ENCODE measurements at regions not wholly inside any gene's neighbourhood (a gene's known extent, or its start where the extent isn't known, plus 50 kb on each side); places are given as distances from the start of the nearest gene placed in this dataset.

DNA sequence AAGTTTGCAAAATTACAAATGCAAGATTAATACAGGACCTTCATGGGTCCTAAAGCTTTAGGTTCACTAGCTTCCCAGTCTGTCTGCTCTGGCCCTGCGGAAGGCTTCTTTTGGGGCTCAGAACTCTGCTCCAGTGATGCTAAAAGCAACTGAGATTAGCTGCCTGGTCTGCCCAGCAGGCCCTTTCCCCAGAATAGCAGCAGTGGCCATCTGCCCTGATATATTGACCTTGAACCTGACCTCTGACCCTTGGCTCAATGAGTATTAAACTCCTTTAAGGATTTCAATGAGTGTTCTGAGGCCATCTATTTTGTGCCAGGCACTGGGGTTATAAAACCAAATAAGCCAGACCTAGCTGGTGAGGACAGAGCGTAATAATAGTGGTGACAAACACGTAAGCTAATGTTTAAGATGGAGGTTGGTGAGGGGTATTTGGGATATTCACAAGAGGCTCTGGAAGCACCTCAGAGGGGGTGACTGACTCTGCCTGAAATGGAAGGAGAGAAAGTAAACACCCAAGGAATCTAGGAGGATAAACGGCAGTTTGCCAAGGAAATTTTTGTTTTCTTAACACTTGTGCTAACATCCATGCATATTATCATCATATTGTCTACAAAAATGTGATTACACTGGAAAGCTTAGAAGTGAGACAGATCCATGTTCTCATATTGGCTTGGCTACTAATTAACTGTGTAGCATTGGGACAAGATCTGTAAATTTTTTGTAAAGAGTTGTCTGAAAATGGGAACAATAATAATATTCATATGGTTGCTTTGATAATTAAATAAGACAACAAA is 50.4 kb upstream of the LCLAT1 start:
- no peaks in the 10 kb centered on the region for H3K27me3 ChIP-seq
- DNase-seq: no peak
- no peak overlapping the region for H3K27ac ChIP-seq
- intact Hi-C loops (cut with DNase I): no loop called here
- no peaks in the 10 kb centered on the region for H3K36me3 ChIP-seq
- no peaks in the 10 kb centered on the region for H3K4me1 ChIP-seq
- no peaks in the 10 kb centered on the region for H3K9me3 ChIP-seq
- TF ChIP-seq, protein P1, sequence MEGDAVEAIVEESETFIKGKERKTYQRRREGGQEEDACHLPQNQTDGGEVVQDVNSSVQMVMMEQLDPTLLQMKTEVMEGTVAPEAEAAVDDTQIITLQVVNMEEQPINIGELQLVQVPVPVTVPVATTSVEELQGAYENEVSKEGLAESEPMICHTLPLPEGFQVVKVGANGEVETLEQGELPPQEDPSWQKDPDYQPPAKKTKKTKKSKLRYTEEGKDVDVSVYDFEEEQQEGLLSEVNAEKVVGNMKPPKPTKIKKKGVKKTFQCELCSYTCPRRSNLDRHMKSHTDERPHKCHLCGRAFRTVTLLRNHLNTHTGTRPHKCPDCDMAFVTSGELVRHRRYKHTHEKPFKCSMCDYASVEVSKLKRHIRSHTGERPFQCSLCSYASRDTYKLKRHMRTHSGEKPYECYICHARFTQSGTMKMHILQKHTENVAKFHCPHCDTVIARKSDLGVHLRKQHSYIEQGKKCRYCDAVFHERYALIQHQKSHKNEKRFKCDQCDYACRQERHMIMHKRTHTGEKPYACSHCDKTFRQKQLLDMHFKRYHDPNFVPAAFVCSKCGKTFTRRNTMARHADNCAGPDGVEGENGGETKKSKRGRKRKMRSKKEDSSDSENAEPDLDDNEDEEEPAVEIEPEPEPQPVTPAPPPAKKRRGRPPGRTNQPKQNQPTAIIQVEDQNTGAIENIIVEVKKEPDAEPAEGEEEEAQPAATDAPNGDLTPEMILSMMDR (IDR thresholded peaks at IDR 0.05): no peak
- H3K9ac ChIP-seq (ENCODE audit: low read depth in 2 of 2, low read length in 2 of 2): no peak overlapping the region
- H3K4me3 ChIP-seq: no peak overlapping the region
